Peyer's patch (tissue), 4 donors: ENCODE measurements at regions not wholly inside any gene's neighbourhood (a gene's known extent, or its start where the extent isn't known, plus 50 kb on each side); places are given as distances from the start of the nearest gene placed in this dataset.

Experiments used
- CTCF ChIP-seq, 6 experiments: fragments of 450-650 bp in 4 of 6; fragments of 200-600 bp in 2 of 6; sonication (generic) in 1 of 6; IDR thresholded peaks; one replicate each; pipeline ENCODE4 v1.5.1; 2017 to 2019; ENCODE audit warnings: antibody characterized with exemption in 6 of 6, mild to moderate bottlenecking in 3 of 6, moderate library complexity in 1 of 6
- POLR2A ChIP-seq, 2 donors: fragments of 450-650 bp; IDR thresholded peaks; one replicate each; pipeline ENCODE4 v1.5.1; 2017; ENCODE audit warnings: antibody characterized with exemption in 2 of 2, mild to moderate bottlenecking in 2 of 2, moderate library complexity in 2 of 2

DNA sequence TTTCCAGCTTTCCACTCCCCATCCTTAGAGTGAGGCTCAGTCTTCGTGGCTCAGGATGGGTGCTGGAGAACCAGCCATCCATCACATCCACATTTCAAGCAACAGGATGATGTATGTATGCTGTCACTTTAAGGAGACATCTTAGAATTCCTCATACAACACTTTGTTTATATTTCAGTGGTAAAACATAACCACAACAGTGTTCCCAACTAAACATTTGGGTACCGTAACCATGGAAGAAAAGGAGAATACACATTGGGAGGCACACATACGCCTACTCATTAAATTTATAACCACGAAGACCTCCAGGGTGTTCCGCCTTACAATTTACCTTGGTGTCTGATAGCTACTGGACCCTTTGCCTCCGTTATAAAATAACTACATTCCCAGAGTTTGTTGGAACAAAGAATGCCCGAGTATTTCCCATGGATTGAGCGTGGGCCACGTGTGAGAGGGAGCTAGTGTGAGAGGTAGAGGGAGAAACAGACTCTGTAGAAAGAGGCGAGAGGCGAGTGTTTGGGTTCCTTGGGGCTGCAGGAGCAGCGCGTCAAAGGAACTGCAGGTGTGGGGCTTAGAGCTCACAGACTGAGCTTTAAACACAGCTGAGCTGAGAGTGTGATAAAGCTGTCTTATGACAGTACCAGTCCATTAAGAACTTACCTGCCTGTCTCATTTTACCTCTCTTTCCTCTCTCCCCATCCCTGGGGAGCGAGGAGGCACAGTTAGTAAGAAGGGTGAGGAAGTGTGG, 111.5 kb upstream of the USP24 start:
- no peak for TF ChIP-seq CTCF (IDR thresholded peaks at IDR 0.05)
- TF ChIP-seq POLR2A (IDR thresholded peaks at IDR 0.05), result no peak
